Smooth muscle cell (in vitro differentiated cells): ENCODE measurements at regions not wholly inside any gene's neighbourhood (a gene's known extent, or its start where the extent isn't known, plus 50 kb on each side); places are given as distances from the start of the nearest gene placed in this dataset.

Experiments used
- DNase-seq: peaks from one replicate; lab custom pipeline; 2025; ENCODE audit not compliant: unreplicated experiment; lab: John Stamatoyannopoulos, UW
- H2AFZ ChIP-seq: fragments of 200-600 bp; sonication (generic); 2 replicates; pipeline ENCODE4 v1.6.0; 2016; ENCODE audit warnings: antibody characterized with exemption, low read depth, mild to moderate bottlenecking
- H3F3A ChIP-seq: fragments of 200-600 bp; sonication (generic); 2 replicates; pipeline ENCODE4 v1.6.0; 2017; ENCODE audit warnings: antibody characterized with exemption, low read depth
- H3K27ac ChIP-seq: fragments of 200-600 bp; sonication (generic); 2 replicates; pipeline ENCODE4 v1.5.1; 2016; ENCODE audit warnings: low read depth, mild to moderate bottlenecking
- H3K27me3 ChIP-seq: fragments of 200-600 bp; sonication (generic); 2 replicates; pipeline ENCODE4 v1.6.1; 2016; ENCODE audit warnings: low read depth, mild to moderate bottlenecking
- H3K36me3 ChIP-seq: fragments of 200-600 bp; sonication (generic); 2 replicates; pipeline ENCODE4 v1.5.1; 2016; ENCODE audit warnings: low read depth
- H3K4me1 ChIP-seq: fragments of 200-600 bp; sonication (generic); 2 replicates; pipeline ENCODE4 v1.5.1; 2016; ENCODE audit warnings: low read depth
- H3K4me2 ChIP-seq: fragments of 200-600 bp; sonication (generic); 2 replicates; pipeline ENCODE4 v1.6.0; 2016; ENCODE audit warnings: mild to moderate bottlenecking
- H3K4me3 ChIP-seq: fragments of 200-600 bp; sonication (generic); 2 replicates; pipeline ENCODE4 v1.5.1; 2016; ENCODE audit warnings: mild to moderate bottlenecking
- H3K79me2 ChIP-seq: fragments of 200-600 bp; sonication (generic); 2 replicates; pipeline ENCODE4 v1.6.0; 2016; ENCODE audit warnings: low read depth, mild to moderate bottlenecking
- H3K9ac ChIP-seq: fragments of 200-600 bp; sonication (generic); 2 replicates; pipeline ENCODE4 v1.6.0; 2016; ENCODE audit warnings: low read depth
- H3K9me3 ChIP-seq: fragments of 200-600 bp; sonication (generic); replicated peaks from 2 replicates; pipeline ENCODE4 v1.5.1; 2016; ENCODE audit warnings: low read depth
- H4K20me1 ChIP-seq: fragments of 200-600 bp; sonication (generic); 2 replicates; pipeline ENCODE4 v1.6.0; 2016; ENCODE audit warnings: low read depth
- CTCF ChIP-seq: fragments of 200-600 bp; sonication (generic); IDR thresholded peaks from 2 replicates; pipeline ENCODE4 v1.5.1; 2017; ENCODE audit warnings: borderline replicate concordance, mild to moderate bottlenecking, antibody characterized with exemption; ENCODE audit not compliant: insufficient read depth, poor library complexity, severe bottlenecking
- WGBS: methylation state at CpG from one replicate; pipeline ENCODE4 v1.1.7; 2016; ENCODE audit warnings: low lambda C conversion rate; 5-methylcytosine and 5-hydroxymethylcytosine counted together

GRCh38 chr17:73933871-73934270 is 269.6 kb upstream of the RPL38 start:
- H3K27ac ChIP-seq = no peak overlapping the region
- H3K36me3 ChIP-seq = no peaks in the 10 kb centered on the region
- H4K20me1 ChIP-seq = no peaks in the 10 kb centered on the region
- no peaks in the 10 kb centered on the region for H3K4me1 ChIP-seq
- no peaks in the 10 kb centered on the region for H3F3A ChIP-seq
- H3K4me3 ChIP-seq = no peak overlapping the region
- H3K79me2 ChIP-seq = no peaks in the 10 kb centered on the region
- H3K9me3 ChIP-seq = no peaks in the 10 kb centered on the region
- no peak for TF ChIP-seq CTCF
- no peak overlapping the region for H3K9ac ChIP-seq
- no peaks in the 10 kb centered on the region for H3K27me3 ChIP-seq
- no peak for DNase-seq
- no peak overlapping the region for H2AFZ ChIP-seq
- H3K4me2 ChIP-seq = peak overlapping the region; percentile 8

- no peak for TF ChIP-seq CTCF
- Histone ChIP-seq H3K36me3 (no peaks in the 10 kb centered on the region), H3K27ac (no peak overlapping the region), H3F3A (no peaks in the 10 kb centered on the region), H3K4me3 (no peak overlapping the region), H3K9ac (no peak overlapping the region), H3K27me3 (no peaks in the 10 kb centered on the region), H3K4me1 (no peaks in the 10 kb centered on the region), H3K79me2 (no peaks in the 10 kb centered on the region), H3K9me3 (no peaks in the 10 kb centered on the region), H2AFZ (no peak overlapping the region), H3K4me2 (no peak overlapping the region), H4K20me1 (no peaks in the 10 kb centered on the region)
- 13% methylated on average over 2 of the region's 2 CpGs for WGBS
- no peak for DNase-seq
Observed at GRCh38 chr17:73934696-73935095, 268.8 kb upstream of the RPL38 start.

- no peak for TF ChIP-seq CTCF
- no peak overlapping the region for H3K4me3 ChIP-seq
- H3K9me3 ChIP-seq = no peaks in the 10 kb centered on the region
- peaks cover under 1% of the 10 kb centered on the region for H3K27me3 ChIP-seq
- no peak overlapping the region for H3K4me2 ChIP-seq
- 93% methylated on average over 8 of the region's 8 CpGs for WGBS
- no peak overlapping the region for H2AFZ ChIP-seq
- no peak overlapping the region for H3K9ac ChIP-seq
- H3K36me3 ChIP-seq = no peaks in the 10 kb centered on the region
- no peaks in the 10 kb centered on the region for H3K4me1 ChIP-seq
- no peaks in the 10 kb centered on the region for H3K79me2 ChIP-seq
- DNase-seq = no peak
- H4K20me1 ChIP-seq = no peaks in the 10 kb centered on the region
- no peak overlapping the region for H3K27ac ChIP-seq
- H3F3A ChIP-seq = no peaks in the 10 kb centered on the region
Observed at GRCh38 chr17:73936908-73937627, 266.4 kb upstream of the RPL38 start.

- H3K36me3 ChIP-seq = no peaks in the 10 kb centered on the region
- no peak overlapping the region for H3K27ac ChIP-seq
- H3K4me1 ChIP-seq = no peaks in the 10 kb centered on the region
- TF ChIP-seq CTCF = no peak
- no peaks in the 10 kb centered on the region for H3K79me2 ChIP-seq
- no peak overlapping the region for H3K4me3 ChIP-seq
- no peaks in the 10 kb centered on the region for H3K9me3 ChIP-seq
- H3K9ac ChIP-seq = no peak overlapping the region
- H3K4me2 ChIP-seq = no peak overlapping the region
- no peaks in the 10 kb centered on the region for H3F3A ChIP-seq
- no peak overlapping the region for H2AFZ ChIP-seq
- DNase-seq = no peak
- H3K27me3 ChIP-seq = peaks cover 3% of the 10 kb centered on the region
- no peaks in the 10 kb centered on the region for H4K20me1 ChIP-seq
- WGBS = 98% methylated on average over 2 of the region's 2 CpGs
Observed at GRCh38 chr17:73938706-73939105, 264.8 kb upstream of the RPL38 start.
